Left lung (tissue), 4 donors: ENCODE measurements at regions not wholly inside any gene's neighbourhood (a gene's known extent, or its start where the extent isn't known, plus 50 kb on each side); places are given as distances from the start of the nearest gene placed in this dataset.

Experiments used
- ATAC-seq: fragments of 200-7000 bp; cut with Tn5 transposase; one replicate; pipeline ENCODE4 v1.9.1; 2020; ENCODE audit warnings: moderate library complexity
- DNase-seq, 4 donors: peaks; one replicate each; pipeline ENCODE4 v3.0.0-alpha.2; 2013 to 2020
- H3K27ac ChIP-seq, 2 donors: fragments of 200-600 bp; sonication (generic) in 1 of 2; one replicate each; pipeline versions ENCODE4 v1.5.0 to v1.8.0; 2020 to 2021
- H3K27me3 ChIP-seq, 2 donors: fragments of 200-600 bp; sonication (generic) in 1 of 2; one replicate each; pipeline versions ENCODE4 v1.5.0 to v1.8.0; 2020 to 2021
- H3K36me3 ChIP-seq, 2 donors: fragments of 200-600 bp; sonication (generic) in 1 of 2; one replicate each; pipeline versions ENCODE4 v1.5.0 to v1.8.0; 2020 to 2021
- H3K4me1 ChIP-seq, 2 donors: fragments of 200-600 bp; one replicate each; pipeline ENCODE4 v1.8.0; 2021
- H3K4me3 ChIP-seq, 2 donors: fragments of 200-600 bp; sonication (generic) in 1 of 2; one replicate each; pipeline versions ENCODE4 v1.5.0 to v1.8.0; 2020 to 2021; ENCODE audit warnings: mild to moderate bottlenecking in 1 of 2
- H3K9me3 ChIP-seq, 2 donors: fragments of 200-600 bp; sonication (generic) in 1 of 2; one replicate each; pipeline versions ENCODE4 v1.5.0 to v1.8.0; 2020 to 2021
- intact Hi-C, 2 donors: fragments of 100-400 bp; cut with DNase I; formaldehyde crosslinking; loops; one replicate each; pipeline versions ENCODE4 v1.11.2 to v1.14.2; 2022
- TF ChIP-seq, protein P1 (sequence below), 2 donors: fragments of 200-600 bp; sonication (generic) in 1 of 2; IDR thresholded peaks; one replicate each; pipeline versions ENCODE4 v1.5.0 to v1.8.0; 2021; ENCODE audit warnings: antibody characterized with exemption in 2 of 2
- donor health status: DM: no; HTN: yes; CAD: no.
- donor health status: DM: no; HTN: no; CAD: no.

DNA sequence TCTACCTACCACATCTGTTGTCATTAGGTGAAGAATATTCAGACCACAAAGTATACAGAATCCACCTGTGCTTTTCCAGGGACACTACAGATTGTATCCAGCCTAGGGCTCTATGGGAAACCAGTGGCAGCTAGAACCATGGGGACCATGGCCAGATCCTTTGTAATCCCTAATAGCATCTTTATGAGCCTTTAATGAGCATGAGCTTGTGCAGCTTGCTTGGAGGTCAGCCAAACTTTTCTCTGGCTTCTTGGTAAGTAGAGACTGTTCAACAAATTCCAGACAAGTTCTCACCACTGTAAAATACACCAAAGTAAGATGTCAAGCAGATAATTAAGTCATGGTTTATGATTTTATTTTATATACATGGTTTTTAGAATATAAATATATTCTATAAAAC is 301.6 kb upstream of the ADGRB3 start:
- no peak overlapping the region for H3K4me3 ChIP-seq
- peak in 2 of 4 donors; percentile 7 to 48 for DNase-seq
- TF ChIP-seq, protein P1, sequence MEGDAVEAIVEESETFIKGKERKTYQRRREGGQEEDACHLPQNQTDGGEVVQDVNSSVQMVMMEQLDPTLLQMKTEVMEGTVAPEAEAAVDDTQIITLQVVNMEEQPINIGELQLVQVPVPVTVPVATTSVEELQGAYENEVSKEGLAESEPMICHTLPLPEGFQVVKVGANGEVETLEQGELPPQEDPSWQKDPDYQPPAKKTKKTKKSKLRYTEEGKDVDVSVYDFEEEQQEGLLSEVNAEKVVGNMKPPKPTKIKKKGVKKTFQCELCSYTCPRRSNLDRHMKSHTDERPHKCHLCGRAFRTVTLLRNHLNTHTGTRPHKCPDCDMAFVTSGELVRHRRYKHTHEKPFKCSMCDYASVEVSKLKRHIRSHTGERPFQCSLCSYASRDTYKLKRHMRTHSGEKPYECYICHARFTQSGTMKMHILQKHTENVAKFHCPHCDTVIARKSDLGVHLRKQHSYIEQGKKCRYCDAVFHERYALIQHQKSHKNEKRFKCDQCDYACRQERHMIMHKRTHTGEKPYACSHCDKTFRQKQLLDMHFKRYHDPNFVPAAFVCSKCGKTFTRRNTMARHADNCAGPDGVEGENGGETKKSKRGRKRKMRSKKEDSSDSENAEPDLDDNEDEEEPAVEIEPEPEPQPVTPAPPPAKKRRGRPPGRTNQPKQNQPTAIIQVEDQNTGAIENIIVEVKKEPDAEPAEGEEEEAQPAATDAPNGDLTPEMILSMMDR (IDR thresholded peaks at IDR 0.05), result no peak
- no peak for ATAC-seq
- no peaks in the 10 kb centered on the region for H3K4me1 ChIP-seq
- no peaks in the 10 kb centered on the region for H3K27me3 ChIP-seq
- no peaks in the 10 kb centered on the region for H3K9me3 ChIP-seq
- intact Hi-C loops, result no loop called here
- no peak overlapping the region for H3K27ac ChIP-seq
- no peaks in the 10 kb centered on the region for H3K36me3 ChIP-seq

DNA sequence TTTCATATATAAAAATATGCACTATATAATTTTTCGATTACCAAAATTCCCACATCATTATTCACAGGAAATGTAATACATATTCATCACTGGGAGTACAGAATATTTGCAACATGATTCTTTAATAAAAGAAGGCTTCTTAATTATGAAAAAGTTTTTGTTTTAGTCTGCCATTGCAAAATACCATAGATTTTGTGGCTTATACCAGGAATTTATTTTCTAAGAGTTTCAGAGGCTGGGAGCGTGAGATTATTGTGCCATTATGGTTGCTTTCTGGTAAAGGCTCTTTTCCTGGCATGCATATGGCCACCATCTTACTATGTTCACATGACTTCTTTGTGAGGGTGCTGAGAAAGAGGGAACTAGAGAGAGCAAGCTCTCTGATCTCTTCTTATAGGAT is 306.9 kb upstream of the ADGRB3 start:
- no peak for ATAC-seq
- intact Hi-C loops, result no loop called here
- no peaks in the 10 kb centered on the region for H3K9me3 ChIP-seq
- H3K27ac ChIP-seq, result no peak overlapping the region
- H3K4me1 ChIP-seq, result no peaks in the 10 kb centered on the region
- no peak overlapping the region for H3K4me3 ChIP-seq
- TF ChIP-seq, protein P1 (IDR thresholded peaks at IDR 0.05), result no peak
- no peaks in the 10 kb centered on the region for H3K27me3 ChIP-seq
- no peak for DNase-seq
- H3K36me3 ChIP-seq, result no peaks in the 10 kb centered on the region

DNA sequence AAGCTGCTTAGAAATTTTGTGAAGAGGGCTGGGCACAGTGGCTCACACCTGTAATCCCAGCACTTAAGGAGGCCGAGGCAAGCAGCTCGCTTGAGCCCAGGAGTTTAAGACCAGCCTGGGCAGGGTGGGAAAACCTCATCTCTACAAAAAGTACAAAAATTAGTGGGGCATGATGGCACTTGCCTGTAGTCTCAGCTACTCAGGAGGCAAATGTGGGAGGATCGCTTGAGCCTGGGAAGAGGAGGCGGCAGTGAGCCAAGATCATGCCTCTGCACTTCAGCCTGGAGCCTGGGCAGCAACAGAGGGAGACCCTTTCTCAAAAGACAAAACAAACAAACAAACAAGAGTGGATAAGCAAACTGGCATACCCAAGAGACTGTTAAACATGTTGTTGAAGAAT is 308.3 kb upstream of the ADGRB3 start:
- TF ChIP-seq, protein P1 (IDR thresholded peaks at IDR 0.05), result no peak
- no peak overlapping the region for H3K4me3 ChIP-seq
- no peaks in the 10 kb centered on the region for H3K27me3 ChIP-seq
- no peaks in the 10 kb centered on the region for H3K9me3 ChIP-seq
- H3K4me1 ChIP-seq, result no peaks in the 10 kb centered on the region
- intact Hi-C loops, result no loop called here
- no peak overlapping the region for H3K27ac ChIP-seq
- peak in 1 of 4 donors; percentile 13 for DNase-seq
- H3K36me3 ChIP-seq, result no peaks in the 10 kb centered on the region
- no peak for ATAC-seq

DNA sequence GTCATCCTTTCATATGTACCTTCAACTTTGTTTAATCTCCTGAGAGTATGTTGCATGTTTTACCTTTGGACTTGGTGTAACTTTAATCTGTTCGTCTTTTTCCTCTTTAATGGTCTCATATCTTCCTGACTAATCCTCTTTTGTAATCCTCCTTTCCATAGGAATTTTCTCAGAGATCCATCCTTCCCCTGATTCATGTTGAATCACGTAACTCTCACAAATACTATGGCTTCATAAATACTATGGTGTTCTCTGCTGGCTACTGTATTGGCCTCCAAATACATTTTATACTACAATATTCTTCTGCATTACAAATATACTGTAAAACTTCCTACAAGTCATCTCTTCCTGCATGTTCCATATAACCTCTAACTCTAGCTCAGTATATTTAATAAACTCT is 317.7 kb upstream of the ADGRB3 start:
- H3K27me3 ChIP-seq, result no peaks in the 10 kb centered on the region
- no peak for ATAC-seq
- no peak for DNase-seq
- no peak overlapping the region for H3K4me3 ChIP-seq
- H3K36me3 ChIP-seq, result no peaks in the 10 kb centered on the region
- TF ChIP-seq, protein P1 (IDR thresholded peaks at IDR 0.05), result no peak
- intact Hi-C loops, result no loop called here
- H3K9me3 ChIP-seq, result no peaks in the 10 kb centered on the region
- H3K4me1 ChIP-seq, result no peaks in the 10 kb centered on the region
- no peak overlapping the region for H3K27ac ChIP-seq

DNA sequence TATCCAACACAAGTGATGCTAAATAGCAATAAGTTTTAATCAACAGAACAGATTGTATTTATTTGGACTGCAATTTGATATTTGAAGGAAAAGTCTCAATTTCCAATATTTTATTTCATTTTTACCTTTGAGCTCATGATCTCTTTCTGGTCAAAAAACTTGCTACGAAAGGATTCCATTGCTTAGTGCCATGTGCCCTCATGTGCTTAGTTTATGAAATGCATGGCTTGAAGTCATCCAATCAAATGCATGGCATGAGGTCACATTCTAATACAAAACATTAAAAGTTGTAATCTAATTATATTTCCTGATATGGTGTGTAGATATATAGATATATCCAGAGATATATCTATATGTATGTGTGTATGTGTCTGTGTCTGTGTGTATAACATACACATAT is 321.2 kb upstream of the ADGRB3 start:
- no peak overlapping the region for H3K27ac ChIP-seq
- H3K36me3 ChIP-seq, result no peaks in the 10 kb centered on the region
- DNase-seq, result peak in 1 of 4 donors; percentile 5
- H3K27me3 ChIP-seq, result no peaks in the 10 kb centered on the region
- TF ChIP-seq, protein P1 (IDR thresholded peaks at IDR 0.05), result no peak
- ATAC-seq, result no peak
- intact Hi-C loops, result no loop called here
- H3K4me3 ChIP-seq, result no peak overlapping the region
- H3K9me3 ChIP-seq, result no peaks in the 10 kb centered on the region
- no peaks in the 10 kb centered on the region for H3K4me1 ChIP-seq
